ENCODE measurements at regions not wholly inside any gene's neighbourhood (a gene's known extent, or its start where the extent isn't known, plus 50 kb on each side); places are given as distances from the start of the nearest gene placed in this dataset.

GRCh38 chr5:135689506-135689905 is 110.7 kb upstream of the CXCL14 start:
- H3K4me2 ChIP-seq (ENCODE audit: insufficient read depth, low read length) = no peak overlapping the region
- H3K4me1 ChIP-seq (ENCODE audit: insufficient read depth, low read length) = no peaks in the 10 kb centered on the region
- no peak overlapping the region for H3K4me3 ChIP-seq (ENCODE audit: insufficient read depth, low read length)
- H3K27me3 ChIP-seq (ENCODE audit: insufficient read depth, low read length) = peaks cover 4% of the 10 kb centered on the region
- DNase-seq (ENCODE audit: insufficient read length, low spot score, missing footprints) = no peak
- H4K20me1 ChIP-seq (ENCODE audit: insufficient read depth, low read length) = no peaks in the 10 kb centered on the region
- no peaks in the 10 kb centered on the region for H3K36me3 ChIP-seq (ENCODE audit: insufficient read depth, low read length)
- no peak overlapping the region for H3K27ac ChIP-seq (ENCODE audit: low read depth, low read length)
- H3K79me2 ChIP-seq (ENCODE audit: insufficient read depth, low read length) = no peaks in the 10 kb centered on the region
- H3K9me3 ChIP-seq (ENCODE audit: low read depth, low read length) = no peaks in the 10 kb centered on the region
- H2AFZ ChIP-seq (ENCODE audit: low read length) = no peak overlapping the region
- TF ChIP-seq, protein P1, sequence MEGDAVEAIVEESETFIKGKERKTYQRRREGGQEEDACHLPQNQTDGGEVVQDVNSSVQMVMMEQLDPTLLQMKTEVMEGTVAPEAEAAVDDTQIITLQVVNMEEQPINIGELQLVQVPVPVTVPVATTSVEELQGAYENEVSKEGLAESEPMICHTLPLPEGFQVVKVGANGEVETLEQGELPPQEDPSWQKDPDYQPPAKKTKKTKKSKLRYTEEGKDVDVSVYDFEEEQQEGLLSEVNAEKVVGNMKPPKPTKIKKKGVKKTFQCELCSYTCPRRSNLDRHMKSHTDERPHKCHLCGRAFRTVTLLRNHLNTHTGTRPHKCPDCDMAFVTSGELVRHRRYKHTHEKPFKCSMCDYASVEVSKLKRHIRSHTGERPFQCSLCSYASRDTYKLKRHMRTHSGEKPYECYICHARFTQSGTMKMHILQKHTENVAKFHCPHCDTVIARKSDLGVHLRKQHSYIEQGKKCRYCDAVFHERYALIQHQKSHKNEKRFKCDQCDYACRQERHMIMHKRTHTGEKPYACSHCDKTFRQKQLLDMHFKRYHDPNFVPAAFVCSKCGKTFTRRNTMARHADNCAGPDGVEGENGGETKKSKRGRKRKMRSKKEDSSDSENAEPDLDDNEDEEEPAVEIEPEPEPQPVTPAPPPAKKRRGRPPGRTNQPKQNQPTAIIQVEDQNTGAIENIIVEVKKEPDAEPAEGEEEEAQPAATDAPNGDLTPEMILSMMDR (IDR thresholded peaks at IDR 0.05; ENCODE audit: extremely low read depth, low read depth, low read length) = no peak

DNA sequence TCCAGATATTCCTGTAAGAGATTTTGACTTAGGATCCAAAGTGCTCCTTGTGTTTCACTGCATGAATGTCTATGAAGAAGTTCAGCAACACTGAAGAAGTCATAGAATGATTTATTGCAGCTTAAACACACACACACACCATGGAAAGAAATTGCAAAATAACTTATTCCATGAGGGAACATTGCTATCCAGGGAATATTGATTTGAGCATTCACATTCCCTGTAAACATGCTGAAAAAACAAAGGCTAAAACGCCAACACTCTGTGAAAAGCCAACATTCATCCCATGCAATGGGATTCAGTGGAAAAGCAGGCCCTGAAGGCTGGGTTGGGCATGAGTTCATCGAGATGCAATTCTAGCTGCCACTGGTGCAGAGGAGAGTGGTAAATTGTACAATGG is 109.6 kb upstream of the CXCL14 start:
- no peaks in the 10 kb centered on the region for H3K79me2 ChIP-seq (ENCODE audit: insufficient read depth, low read length)
- DNase-seq (ENCODE audit: insufficient read length, low spot score, missing footprints) = no peak
- no peaks in the 10 kb centered on the region for H3K4me1 ChIP-seq (ENCODE audit: insufficient read depth, low read length)
- peaks cover 4% of the 10 kb centered on the region for H3K27me3 ChIP-seq (ENCODE audit: insufficient read depth, low read length)
- H3K9me3 ChIP-seq (ENCODE audit: low read depth, low read length) = no peaks in the 10 kb centered on the region
- H3K36me3 ChIP-seq (ENCODE audit: insufficient read depth, low read length) = no peaks in the 10 kb centered on the region
- no peak overlapping the region for H3K27ac ChIP-seq (ENCODE audit: low read depth, low read length)
- no peaks in the 10 kb centered on the region for H4K20me1 ChIP-seq (ENCODE audit: insufficient read depth, low read length)
- no peak overlapping the region for H2AFZ ChIP-seq (ENCODE audit: low read length)
- H3K4me2 ChIP-seq (ENCODE audit: insufficient read depth, low read length) = no peak overlapping the region
- TF ChIP-seq, protein P1 (IDR thresholded peaks at IDR 0.05; ENCODE audit: extremely low read depth, low read depth, low read length) = no peak
- H3K4me3 ChIP-seq (ENCODE audit: insufficient read depth, low read length) = no peak overlapping the region

DNA sequence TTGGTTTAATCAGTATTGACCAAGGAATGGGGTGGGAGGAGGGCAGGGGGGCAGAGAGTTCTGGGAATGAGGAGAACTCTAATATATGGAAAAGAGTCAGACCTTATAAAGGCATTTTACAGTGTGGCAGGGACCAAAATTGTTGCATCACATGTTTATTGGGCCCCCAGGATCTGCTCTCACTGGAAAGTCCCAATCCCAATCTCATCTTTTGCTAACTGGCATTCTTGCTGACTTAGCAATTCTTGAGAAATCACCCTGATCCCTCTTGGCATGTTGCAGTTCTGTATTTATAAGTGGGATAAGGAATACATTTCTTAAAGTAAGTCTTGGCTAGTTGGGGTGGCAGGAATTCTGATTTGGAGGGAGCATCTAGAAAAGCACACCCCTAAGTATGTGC is 104.4 kb upstream of the CXCL14 start:
- no peaks in the 10 kb centered on the region for H3K4me1 ChIP-seq (ENCODE audit: insufficient read depth, low read length)
- no peaks in the 10 kb centered on the region for H3K36me3 ChIP-seq (ENCODE audit: insufficient read depth, low read length)
- no peak overlapping the region for H2AFZ ChIP-seq (ENCODE audit: low read length)
- no peaks in the 10 kb centered on the region for H3K27me3 ChIP-seq (ENCODE audit: insufficient read depth, low read length)
- H3K9me3 ChIP-seq (ENCODE audit: low read depth, low read length) = no peaks in the 10 kb centered on the region
- TF ChIP-seq, protein P1 (IDR thresholded peaks at IDR 0.05; ENCODE audit: extremely low read depth, low read depth, low read length) = no peak
- no peak overlapping the region for H3K4me2 ChIP-seq (ENCODE audit: insufficient read depth, low read length)
- H3K27ac ChIP-seq (ENCODE audit: low read depth, low read length) = no peak overlapping the region
- no peaks in the 10 kb centered on the region for H3K79me2 ChIP-seq (ENCODE audit: insufficient read depth, low read length)
- H3K4me3 ChIP-seq (ENCODE audit: insufficient read depth, low read length) = no peak overlapping the region
- no peak for DNase-seq (ENCODE audit: insufficient read length, low spot score, missing footprints)
- no peaks in the 10 kb centered on the region for H4K20me1 ChIP-seq (ENCODE audit: insufficient read depth, low read length)

- TF ChIP-seq, protein P1 (IDR thresholded peaks at IDR 0.05; ENCODE audit: extremely low read depth, low read depth, low read length) = no peak
- no peaks in the 10 kb centered on the region for H4K20me1 ChIP-seq (ENCODE audit: insufficient read depth, low read length)
- no peaks in the 10 kb centered on the region for H3K79me2 ChIP-seq (ENCODE audit: insufficient read depth, low read length)
- H3K9me3 ChIP-seq (ENCODE audit: low read depth, low read length) = no peaks in the 10 kb centered on the region
- H3K4me2 ChIP-seq (ENCODE audit: insufficient read depth, low read length) = no peak overlapping the region
- H3K4me3 ChIP-seq (ENCODE audit: insufficient read depth, low read length) = no peak overlapping the region
- H3K4me1 ChIP-seq (ENCODE audit: insufficient read depth, low read length) = no peaks in the 10 kb centered on the region
- DNase-seq (ENCODE audit: insufficient read length, low spot score, missing footprints) = no peak
- H2AFZ ChIP-seq (ENCODE audit: low read length) = no peak overlapping the region
- H3K27me3 ChIP-seq (ENCODE audit: insufficient read depth, low read length) = no peaks in the 10 kb centered on the region
- no peaks in the 10 kb centered on the region for H3K36me3 ChIP-seq (ENCODE audit: insufficient read depth, low read length)
- no peak overlapping the region for H3K27ac ChIP-seq (ENCODE audit: low read depth, low read length)
These were observed 101.9 kb upstream of the CXCL14 start for GRCh38 chr5:135680713-135681112.
